K562 (cell line): ENCODE measurements at regions not wholly inside any gene's neighbourhood (a gene's known extent, or its start where the extent isn't known, plus 50 kb on each side); places are given as distances from the start of the nearest gene placed in this dataset.

ENCODE experiments used
- ATAC-seq: fragments of 200-7000 bp; cut with Tn5 transposase; 3 replicates; pipeline ENCODE4 v1.9.1; 2020; ENCODE audit warnings: moderate library complexity
- BruUV-seq: library from RNA; stranded (reverse); fragments of 400-500 nt; replicated peaks from 2 replicates; lab custom pipeline; 2021; lab: Mats Ljungman, UMichigan
- CTCF ChIA-PET: fragments of 300-600 bp; formaldehyde crosslinking; extraction: SDS; loops from one replicate; lab custom pipeline; 2021; ENCODE audit warnings: low intra/inter-chr PET ratio; lab: Yijun Ruan, JAX
- POLR2A ChIA-PET: fragments of 300-600, 350-650 bp; sonication (Branson Sonifier 250); formaldehyde crosslinking; extraction: SDS; loops from one replicate; lab custom pipeline; 2021; ENCODE audit warnings: antibody characterized with exemption, inconsistent platforms; lab: Yijun Ruan, JAX
- DNase-seq, 4 experiments: peaks; one replicate each; pipeline versions ENCODE4 v3.0.0 to v3.0.0-alpha.2; 2011 to 2018; ENCODE audit warnings: low spot score in 3 of 4, mixed read lengths in 3 of 4; ENCODE audit errors: extremely low read depth in 1 of 4
- FAIRE-seq: peaks from 2 replicates; lab custom pipeline; 2011; peaks lifted over from hg19 to GRCh38; lab: Jason Lieb, UNC
- H2AFZ ChIP-seq: 2 replicates; pipeline ENCODE4 v1.6.0; 2011; ENCODE audit warnings: low read depth, low read length, control low read depth, inconsistent platforms
- H3K27ac ChIP-seq: fragments of 200-600 bp; 3 replicates; pipeline ENCODE4 v1.8.0; 2011; ENCODE audit warnings: low read depth, mild to moderate bottlenecking, control low read depth, inconsistent platforms, low read length, moderate library complexity, mixed read lengths; ENCODE audit errors: extremely low read depth
- H3K27me3 ChIP-seq, 2 experiments: fragments of 300-600 bp in 1 of 2; 2 replicates in 1 of 2; 3 replicates in 1 of 2; pipeline versions ENCODE4 v1.6.0 to v1.8.0; 2011; ENCODE audit warnings: inconsistent platforms in 2 of 2, low read length in 2 of 2, mild to moderate bottlenecking in 1 of 2, mixed read lengths in 1 of 2, moderate library complexity in 1 of 2; ENCODE audit not compliant: control insufficient read depth in 2 of 2, insufficient read depth in 2 of 2
- H3K36me3 ChIP-seq: fragments of 300-600 bp; 3 replicates; pipeline ENCODE4 v1.8.0; 2011; ENCODE audit warnings: mild to moderate bottlenecking, low read length, inconsistent platforms; ENCODE audit not compliant: control insufficient read depth, insufficient read depth
- H3K4me1 ChIP-seq, 2 experiments: fragments of 200-600 bp in 1 of 2; replicated peaks in 1 of 2; 2 replicates in 1 of 2; 3 replicates in 1 of 2; pipeline versions ENCODE4 v1.5.1 to v1.8.0; 2011; ENCODE audit warnings: inconsistent platforms in 2 of 2, low read length in 2 of 2, mild to moderate bottlenecking in 1 of 2, mixed read lengths in 1 of 2, moderate library complexity in 1 of 2; ENCODE audit not compliant: control insufficient read depth in 2 of 2, insufficient read depth in 2 of 2
- H3K4me2 ChIP-seq: 2 replicates; pipeline ENCODE4 v1.6.1; 2011; ENCODE audit warnings: low read length, control low read depth, inconsistent platforms, mixed read lengths; ENCODE audit not compliant: insufficient read depth
- H3K4me3 ChIP-seq: fragments of 200-600 bp; sonication (generic), shearing (Covaris generic); 2 replicates; pipeline ENCODE4 v1.5.1; 2016; ENCODE audit warnings: control low read depth, inconsistent platforms
- H3K79me2 ChIP-seq: fragments of 200-600 bp; 3 replicates; pipeline ENCODE4 v1.8.0; 2011; ENCODE audit warnings: low read length, inconsistent platforms; ENCODE audit not compliant: control insufficient read depth, insufficient read depth
- H3K9ac ChIP-seq, 2 experiments: 2 replicates each; pipeline versions ENCODE4 v1.6.0 to v1.6.1; 2011; ENCODE audit warnings: low read depth in 2 of 2, low read length in 2 of 2, control low read depth in 1 of 2, inconsistent platforms in 1 of 2, mild to moderate bottlenecking in 1 of 2, mixed read lengths in 1 of 2; ENCODE audit not compliant: insufficient read depth in 1 of 2
- H3K9me1 ChIP-seq: one replicate; pipeline ENCODE4 v1.6.0; 2011; ENCODE audit warnings: inconsistent platforms, mild to moderate bottlenecking, low read length, moderate library complexity; ENCODE audit not compliant: control insufficient read depth, insufficient read depth
- H3K9me3 ChIP-seq: replicated peaks from 2 replicates; pipeline ENCODE4 v1.5.1; 2011; ENCODE audit warnings: low read depth, low read length, inconsistent platforms; ENCODE audit not compliant: control insufficient read depth, insufficient read depth
- H4K20me1 ChIP-seq: replicated peaks from 2 replicates; pipeline ENCODE4 v1.6.1; 2011; ENCODE audit warnings: low read length, inconsistent platforms, mixed read lengths; ENCODE audit not compliant: control insufficient read depth, insufficient read depth
- ARID1B ChIP-seq: fragments of 450-650 bp; IDR thresholded peaks from 2 replicates; pipeline ENCODE4 v1.6.1; 2016; ENCODE audit warnings: antibody characterized with exemption, mild to moderate bottlenecking, inconsistent platforms
- DEAF1 ChIP-seq: fragments of 450-650 bp; formaldehyde crosslinking; IDR thresholded peaks from 2 replicates; pipeline ENCODE4 v1.4.0; 2020; ENCODE audit warnings: mild to moderate bottlenecking, moderate library complexity
- E2F5 ChIP-seq: sonication (generic); formaldehyde crosslinking; IDR thresholded peaks from 2 replicates; pipeline ENCODE4 v1.8.0; 2022; ENCODE audit warnings: mild to moderate bottlenecking, missing genetic modification reagents
- HDAC8 ChIP-seq: fragments of 450-650 bp; IDR thresholded peaks from 2 replicates; pipeline ENCODE4 v1.6.1; 2016; ENCODE audit warnings: mild to moderate bottlenecking, missing genetic modification characterization, moderate library complexity, missing compliant biosample characterization
- JUN ChIP-seq, 2 experiments: sonication (generic) in 1 of 2; formaldehyde crosslinking in 1 of 2; IDR thresholded peaks; 2 replicates each; pipeline versions ENCODE4 v1.6.1 to v1.8.0; 2012 to 2022; ENCODE audit warnings: borderline replicate concordance in 2 of 2, mild to moderate bottlenecking in 2 of 2, improper control_type of control experiment in 1 of 2, low read depth in 1 of 2, low read length in 1 of 2, missing genetic modification reagents in 1 of 2
- JUNB ChIP-seq: fragments of 450-650 bp; formaldehyde crosslinking; conservative IDR thresholded peaks from 2 replicates; pipeline ENCODE4 v1.4.0; 2020; ENCODE audit warnings: mild to moderate bottlenecking
- KAT2B ChIP-seq: IDR thresholded peaks from one replicate; pipeline ENCODE4 v1.6.1; 2012; ENCODE audit warnings: low read depth, mild to moderate bottlenecking, control low read depth, inconsistent platforms, low read length, moderate library complexity
- NR4A1 ChIP-seq, 2 experiments: fragments of 250-450 bp in 1 of 2; fragments of 450-650 bp in 1 of 2; sonication (Bioruptor Pico) in 1 of 2; IDR thresholded peaks; 2 replicates each; pipeline versions ENCODE4 v1.4.0 to v1.6.1; 2016 to 2020; ENCODE audit warnings: mild to moderate bottlenecking in 2 of 2, missing compliant biosample characterization in 1 of 2, missing genetic modification characterization in 1 of 2, moderate library complexity in 1 of 2
- POU5F1 ChIP-seq: fragments of 150-350 bp; IDR thresholded peaks from 2 replicates; pipeline ENCODE4 v1.6.1; 2014; ENCODE audit warnings: borderline replicate concordance, low read length, low read depth, mild to moderate bottlenecking; ENCODE audit not compliant: partially characterized antibody
- SMAD2 ChIP-seq: fragments of 150-350 bp; IDR thresholded peaks from 2 replicates; pipeline ENCODE4 v1.6.1; 2014; ENCODE audit warnings: low read depth, mild to moderate bottlenecking, low read length
- SPI1 ChIP-seq: IDR thresholded peaks from 2 replicates; pipeline ENCODE4 v1.6.1; 2011; ENCODE audit warnings: low read depth, low read length, control low read depth, borderline replicate concordance
- TCF7L2 ChIP-seq: fragments of 150-350 bp; IDR thresholded peaks from 2 replicates; pipeline ENCODE4 v1.6.1; 2016; ENCODE audit warnings: low read depth, mild to moderate bottlenecking, low read length, moderate library complexity
- ZNF134 ChIP-seq: fragments of 250-450 bp; sonication (Bioruptor Pico); conservative IDR thresholded peaks from 2 replicates; pipeline ENCODE4 v1.4.0; 2020
- WGBS: fragments of 100-300 bp; shearing (Covaris generic); methylation state at CpG from one replicate; pipeline ENCODE4 v1.1.6; 2016; ENCODE audit warnings: low coverage, mixed read lengths; ENCODE audit not compliant: insufficient coverage; ENCODE audit errors: missing lambda C conversion rate; 5-methylcytosine and 5-hydroxymethylcytosine counted together
- in situ Hi-C: fragments of 300-500 bp; cut with MboI; formaldehyde crosslinking; loops from 4 replicates; pipeline ENCODE4 v1.15.0; 2018; ENCODE audit warnings: inconsistent platforms, mixed read lengths
- intact Hi-C: fragments of 100-400 bp; cut with micrococcal nuclease; formaldehyde crosslinking; loops from 2 replicates; pipeline ENCODE4 v1.14.2; 2022
- TF ChIP-seq, protein P1 (sequence below): fragments of 250-450 bp; sonication (Bioruptor Pico); IDR thresholded peaks from 2 replicates; pipeline ENCODE4 v1.4.0; 2020
- TF ChIP-seq, protein P2 (sequence below), 3 experiments: fragments of 200-800 bp in 1 of 3; fragments of 250-450 bp in 1 of 3; fragments of 450-650 bp in 1 of 3; sonication (Bioruptor Pico) in 1 of 3; sonication (Bioruptor generic) in 1 of 3; formaldehyde crosslinking in 1 of 3; IDR thresholded peaks; 2 replicates each; pipeline versions ENCODE4 v1.6.1 to v1.8.0; 2016 to 2022; ENCODE audit warnings: mild to moderate bottlenecking in 2 of 3, missing genetic modification characterization in 2 of 3, missing compliant biosample characterization in 1 of 3, moderate library complexity in 1 of 3

DNA sequence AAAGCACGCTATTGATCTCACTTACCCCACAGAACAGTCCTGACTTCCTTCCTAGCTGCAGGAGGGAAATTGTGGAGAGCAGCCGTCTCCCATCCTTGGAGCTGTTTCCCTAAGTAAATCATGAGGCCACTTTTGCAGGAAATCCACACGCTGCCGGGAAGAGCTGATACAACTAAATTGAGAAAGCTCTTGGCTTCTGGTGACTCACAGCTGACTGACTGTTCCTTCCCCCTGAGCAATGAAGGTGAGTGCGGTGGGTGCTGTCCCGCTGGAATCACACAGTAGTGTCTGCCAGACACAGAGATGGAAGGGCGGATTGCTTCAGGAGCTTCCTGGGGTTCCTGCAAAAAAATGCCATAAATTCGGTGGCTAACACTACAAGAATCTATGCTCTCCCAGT, 268.9 kb downstream of the ASMT start:
- FAIRE-seq: no peak
- no peak for ATAC-seq
- no peaks in the 10 kb centered on the region for H3K9me3 ChIP-seq
- in situ Hi-C loops (loop anchor here (25.0 kb wide), 1 partner anchor 704 kb away; no protein-coding TSS in a partner anchor), intact Hi-C loops (no loop called here)
- TF ChIP-seq DEAF1 (CRISPR knock-in tag): no peak
- TF ChIP-seq E2F5 (CRISPR knock-in tag): no peak
- TF ChIP-seq, protein P1, sequence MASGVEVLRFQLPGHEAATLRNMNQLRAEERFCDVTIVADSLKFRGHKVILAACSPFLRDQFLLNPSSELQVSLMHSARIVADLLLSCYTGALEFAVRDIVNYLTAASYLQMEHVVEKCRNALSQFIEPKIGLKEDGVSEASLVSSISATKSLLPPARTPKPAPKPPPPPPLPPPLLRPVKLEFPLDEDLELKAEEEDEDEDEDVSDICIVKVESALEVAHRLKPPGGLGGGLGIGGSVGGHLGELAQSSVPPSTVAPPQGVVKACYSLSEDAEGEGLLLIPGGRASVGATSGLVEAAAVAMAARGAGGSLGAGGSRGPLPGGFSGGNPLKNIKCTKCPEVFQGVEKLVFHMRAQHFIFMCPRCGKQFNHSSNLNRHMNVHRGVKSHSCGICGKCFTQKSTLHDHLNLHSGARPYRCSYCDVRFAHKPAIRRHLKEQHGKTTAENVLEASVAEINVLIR: no peak
- no peak for TF ChIP-seq JUN (IDR thresholded peaks at IDR 0.05; ENCODE audit: borderline replicate concordance, low read depth, low read length)
- TF ChIP-seq JUN (CRISPR knock-in tag; IDR thresholded peaks at IDR 0.05; ENCODE audit: borderline replicate concordance): no peak
- no peak for TF ChIP-seq POU5F1
- no peak for TF ChIP-seq SPI1
- no peak for TF ChIP-seq HDAC8 (tag)
- no peak for TF ChIP-seq ARID1B
- TF ChIP-seq SMAD2: no peak
- no peak for TF ChIP-seq ZNF134
- TF ChIP-seq TCF7L2: no peak
- TF ChIP-seq NR4A1 (CRISPR knock-in tag; IDR thresholded peaks at IDR 0.05): no peak
- TF ChIP-seq NR4A1 (tag; IDR thresholded peaks at IDR 0.05): no peak
- TF ChIP-seq, protein P2, sequence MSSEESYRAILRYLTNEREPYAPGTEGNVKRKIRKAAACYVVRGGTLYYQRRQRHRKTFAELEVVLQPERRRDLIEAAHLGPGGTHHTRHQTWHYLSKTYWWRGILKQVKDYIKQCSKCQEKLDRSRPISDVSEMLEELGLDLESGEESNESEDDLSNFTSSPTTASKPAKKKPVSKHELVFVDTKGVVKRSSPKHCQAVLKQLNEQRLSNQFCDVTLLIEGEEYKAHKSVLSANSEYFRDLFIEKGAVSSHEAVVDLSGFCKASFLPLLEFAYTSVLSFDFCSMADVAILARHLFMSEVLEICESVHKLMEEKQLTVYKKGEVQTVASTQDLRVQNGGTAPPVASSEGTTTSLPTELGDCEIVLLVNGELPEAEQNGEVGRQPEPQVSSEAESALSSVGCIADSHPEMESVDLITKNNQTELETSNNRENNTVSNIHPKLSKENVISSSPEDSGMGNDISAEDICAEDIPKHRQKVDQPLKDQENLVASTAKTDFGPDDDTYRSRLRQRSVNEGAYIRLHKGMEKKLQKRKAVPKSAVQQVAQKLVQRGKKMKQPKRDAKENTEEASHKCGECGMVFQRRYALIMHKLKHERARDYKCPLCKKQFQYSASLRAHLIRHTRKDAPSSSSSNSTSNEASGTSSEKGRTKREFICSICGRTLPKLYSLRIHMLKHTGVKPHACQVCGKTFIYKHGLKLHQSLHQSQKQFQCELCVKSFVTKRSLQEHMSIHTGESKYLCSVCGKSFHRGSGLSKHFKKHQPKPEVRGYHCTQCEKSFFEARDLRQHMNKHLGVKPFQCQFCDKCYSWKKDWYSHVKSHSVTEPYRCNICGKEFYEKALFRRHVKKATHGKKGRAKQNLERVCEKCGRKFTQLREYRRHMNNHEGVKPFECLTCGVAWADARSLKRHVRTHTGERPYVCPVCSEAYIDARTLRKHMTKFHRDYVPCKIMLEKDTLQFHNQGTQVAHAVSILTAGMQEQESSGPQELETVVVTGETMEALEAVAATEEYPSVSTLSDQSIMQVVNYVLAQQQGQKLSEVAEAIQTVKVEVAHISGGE (CRISPR knock-in tag; IDR thresholded peaks at IDR 0.05): no peak
- no peak for TF ChIP-seq JUNB (CRISPR knock-in tag)
- no peak for TF ChIP-seq KAT2B
- BruUV-seq: no TSS peak
- WGBS: 0% methylated on average over 7 of the region's 8 CpGs
- no peaks in the 10 kb centered on the region for H3K4me1 ChIP-seq
- peaks cover 0 to 13% of the 10 kb centered on the region in 2 experiments; a peak in 2 of 5 replicates for H3K27me3 ChIP-seq
- no peaks in the 10 kb centered on the region for H4K20me1 ChIP-seq
- ChIA-PET CTCF (no interaction called here), POLR2A (no interaction called here)
- no peak overlapping the region for H3K27ac ChIP-seq
- no peak for DNase-seq
- no peak overlapping the region for H3K4me2 ChIP-seq
- H2AFZ ChIP-seq: no peak overlapping the region
- H3K4me3 ChIP-seq: no peak overlapping the region
- no peak overlapping the region for H3K9ac ChIP-seq
- no peaks in the 10 kb centered on the region for H3K79me2 ChIP-seq
- H3K9me1 ChIP-seq: no peaks in the 10 kb centered on the region
- H3K36me3 ChIP-seq: no peaks in the 10 kb centered on the region
